ENCODE measurements at regions not wholly inside any gene's neighbourhood (a gene's known extent, or its start where the extent isn't known, plus 50 kb on each side); places are given as distances from the start of the nearest gene placed in this dataset.

DNA sequence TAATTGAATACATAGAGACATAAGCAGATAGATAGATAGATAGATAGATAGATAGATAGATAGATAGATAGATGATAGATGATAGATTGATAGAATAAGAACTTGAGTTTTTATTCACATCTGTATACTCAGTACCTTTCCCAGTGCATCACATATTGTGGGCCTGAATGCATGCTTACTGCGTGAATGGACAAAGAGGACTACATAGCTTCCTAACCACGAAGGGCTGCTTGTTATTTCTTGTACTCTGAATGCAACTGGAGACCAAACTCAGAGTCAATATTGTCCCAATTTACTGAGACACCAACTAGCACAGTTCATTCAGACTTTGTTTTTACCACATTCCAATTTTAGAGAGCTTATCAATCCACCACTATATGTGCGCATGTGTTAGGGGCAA, 422.9 kb upstream of the GRM7 start:
- ChIA-PET POLR2A (no interaction called here), CTCF (no interaction called here)
- TF ChIP-seq, protein P1, sequence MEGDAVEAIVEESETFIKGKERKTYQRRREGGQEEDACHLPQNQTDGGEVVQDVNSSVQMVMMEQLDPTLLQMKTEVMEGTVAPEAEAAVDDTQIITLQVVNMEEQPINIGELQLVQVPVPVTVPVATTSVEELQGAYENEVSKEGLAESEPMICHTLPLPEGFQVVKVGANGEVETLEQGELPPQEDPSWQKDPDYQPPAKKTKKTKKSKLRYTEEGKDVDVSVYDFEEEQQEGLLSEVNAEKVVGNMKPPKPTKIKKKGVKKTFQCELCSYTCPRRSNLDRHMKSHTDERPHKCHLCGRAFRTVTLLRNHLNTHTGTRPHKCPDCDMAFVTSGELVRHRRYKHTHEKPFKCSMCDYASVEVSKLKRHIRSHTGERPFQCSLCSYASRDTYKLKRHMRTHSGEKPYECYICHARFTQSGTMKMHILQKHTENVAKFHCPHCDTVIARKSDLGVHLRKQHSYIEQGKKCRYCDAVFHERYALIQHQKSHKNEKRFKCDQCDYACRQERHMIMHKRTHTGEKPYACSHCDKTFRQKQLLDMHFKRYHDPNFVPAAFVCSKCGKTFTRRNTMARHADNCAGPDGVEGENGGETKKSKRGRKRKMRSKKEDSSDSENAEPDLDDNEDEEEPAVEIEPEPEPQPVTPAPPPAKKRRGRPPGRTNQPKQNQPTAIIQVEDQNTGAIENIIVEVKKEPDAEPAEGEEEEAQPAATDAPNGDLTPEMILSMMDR (IDR thresholded peaks at IDR 0.05; ENCODE audit: control extremely low read depth, extremely low read depth, low read depth, missing control alignments) = no peak
- DNase-seq (ENCODE audit: extremely low spot score) = no peak

DNA sequence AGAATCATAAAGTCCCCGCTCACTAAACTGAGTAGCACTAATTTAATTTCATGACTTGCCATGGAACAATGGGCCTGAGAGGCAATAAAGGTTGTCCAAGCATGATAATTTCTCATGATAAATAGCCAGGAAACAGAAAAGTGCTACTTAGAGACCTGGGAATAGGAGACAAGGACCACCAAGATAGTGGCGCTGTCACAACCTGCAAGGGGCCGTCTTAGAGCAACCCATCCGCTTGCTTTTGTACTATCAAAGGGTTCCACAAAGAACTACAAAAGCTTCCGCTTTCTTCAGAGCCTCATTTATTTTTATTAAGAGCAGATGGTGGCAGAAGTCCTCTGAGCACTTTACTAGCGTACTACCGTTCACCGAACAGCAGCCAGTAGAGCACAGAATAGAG, 421.7 kb upstream of the GRM7 start:
- TF ChIP-seq, protein P1 (IDR thresholded peaks at IDR 0.05; ENCODE audit: control extremely low read depth, extremely low read depth, low read depth, missing control alignments) = no peak
- ChIA-PET CTCF (interaction anchor here (1.7 kb wide), 1 partner anchor 86 kb away, joined by 3 read pairs; no protein-coding TSS in a partner anchor), POLR2A (no interaction called here)
- no peak for DNase-seq (ENCODE audit: extremely low spot score)

DNA sequence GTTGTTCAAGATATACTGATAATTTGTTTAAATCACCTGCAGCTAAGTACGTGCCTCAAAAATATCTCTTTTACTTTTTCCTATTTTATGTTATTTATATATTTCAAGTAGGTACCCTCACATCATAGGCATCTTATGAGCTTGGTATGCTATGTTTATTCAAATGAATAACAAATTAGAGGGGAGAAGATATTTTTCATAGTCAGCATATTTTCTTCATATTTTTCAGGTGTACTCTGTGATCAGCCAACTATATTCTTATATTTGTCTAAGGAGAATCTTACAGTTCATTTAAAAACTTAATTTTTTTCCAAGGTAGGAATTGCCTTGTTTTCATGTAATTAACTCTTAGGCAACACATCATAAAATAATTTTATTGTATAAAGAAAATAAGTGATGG, 421.1 kb upstream of the GRM7 start:
- ChIA-PET CTCF (interaction anchor here (1.7 kb wide), 1 partner anchor 85 kb away, joined by 3 read pairs; no protein-coding TSS in a partner anchor), POLR2A (no interaction called here)
- no peak for DNase-seq (ENCODE audit: extremely low spot score)
- TF ChIP-seq, protein P1 (IDR thresholded peaks at IDR 0.05; ENCODE audit: control extremely low read depth, extremely low read depth, low read depth, missing control alignments) = no peak

DNA sequence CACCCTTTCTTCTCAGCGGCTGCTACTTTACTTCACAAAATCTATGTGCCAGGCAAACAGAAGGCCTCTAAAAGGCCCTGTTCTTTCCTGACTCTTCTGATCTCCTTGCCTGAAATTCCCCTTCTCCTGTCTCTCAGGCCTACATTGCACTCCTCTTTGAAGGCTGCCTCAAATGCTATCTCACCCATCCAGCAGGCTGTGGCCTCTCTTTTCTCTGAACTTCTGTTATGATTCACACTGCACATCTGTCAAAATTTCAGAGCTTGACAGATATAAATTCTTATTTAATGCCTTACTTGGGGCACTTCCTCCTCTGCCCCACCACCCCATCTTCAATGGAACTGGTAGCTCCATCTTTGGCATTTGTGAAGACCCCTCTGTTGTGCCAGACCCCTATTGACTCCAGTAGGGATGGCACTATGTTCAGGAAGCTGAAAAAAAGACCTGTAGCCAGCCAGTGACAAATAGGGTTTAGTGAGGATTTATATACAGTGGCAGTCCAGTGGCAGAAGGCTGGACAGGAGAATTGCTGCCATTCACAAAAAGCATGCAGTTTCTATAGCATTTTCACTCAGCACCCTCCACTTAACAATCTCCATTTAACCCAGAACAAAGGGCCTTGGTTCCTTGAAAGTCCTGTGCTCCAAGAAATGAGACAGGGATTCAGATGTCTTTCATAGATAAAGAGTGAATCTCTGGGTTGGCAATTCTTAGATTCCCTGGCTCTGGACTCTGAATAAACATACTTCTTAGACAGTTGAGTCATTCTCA, 415.8 kb upstream of the GRM7 start:
- no peak for DNase-seq (ENCODE audit: extremely low spot score)
- TF ChIP-seq, protein P1 (IDR thresholded peaks at IDR 0.05; ENCODE audit: control extremely low read depth, extremely low read depth, low read depth, missing control alignments) = no peak
- CTCF ChIA-PET = interaction anchor here (1.0 to 2.5 kb wide), 4 partner anchors 9 to 21 kb away, joined by 3 to 9 read pairs (median 4); no protein-coding TSS in a partner anchor
- POLR2A ChIA-PET = no interaction called here

DNA sequence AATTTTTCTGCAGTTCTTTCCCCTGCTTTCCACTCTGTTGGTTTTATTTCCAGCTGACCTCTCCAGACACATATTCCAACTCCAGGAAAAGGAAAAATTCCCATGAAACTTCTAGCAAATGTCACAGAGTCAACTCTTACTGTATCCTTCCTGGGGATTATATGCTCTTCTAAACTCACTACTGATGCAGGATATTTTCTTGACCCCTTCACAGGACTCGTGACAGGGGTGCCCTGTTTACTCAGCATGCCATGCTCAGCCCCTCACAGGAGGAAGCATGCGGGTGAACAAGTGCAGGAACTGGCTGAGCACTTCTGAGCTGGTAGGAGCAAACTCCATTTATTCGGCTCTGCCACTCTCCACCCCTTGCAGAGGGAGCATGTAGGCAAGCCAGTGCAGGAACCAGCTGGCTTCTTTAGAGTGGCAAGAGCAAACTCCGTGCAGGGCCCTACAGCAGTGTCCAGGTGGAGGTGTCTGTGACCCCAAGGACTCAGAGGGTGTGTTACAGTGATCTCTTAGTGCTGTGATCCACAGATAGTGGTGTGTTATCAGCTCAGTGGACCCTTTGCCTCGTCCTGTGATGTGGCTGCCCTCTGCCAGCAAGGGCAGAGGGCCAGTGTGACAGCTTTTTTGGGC, 413.6 kb upstream of the GRM7 start:
- TF ChIP-seq, protein P1 (IDR thresholded peaks at IDR 0.05; ENCODE audit: control extremely low read depth, extremely low read depth, low read depth, missing control alignments) = no peak
- POLR2A ChIA-PET = no interaction called here
- CTCF ChIA-PET = interaction anchor here (1.5 kb wide), 1 partner anchor 16 kb away, joined by 3 read pairs; no protein-coding TSS in a partner anchor
- DNase-seq (ENCODE audit: extremely low spot score) = no peak

DNA sequence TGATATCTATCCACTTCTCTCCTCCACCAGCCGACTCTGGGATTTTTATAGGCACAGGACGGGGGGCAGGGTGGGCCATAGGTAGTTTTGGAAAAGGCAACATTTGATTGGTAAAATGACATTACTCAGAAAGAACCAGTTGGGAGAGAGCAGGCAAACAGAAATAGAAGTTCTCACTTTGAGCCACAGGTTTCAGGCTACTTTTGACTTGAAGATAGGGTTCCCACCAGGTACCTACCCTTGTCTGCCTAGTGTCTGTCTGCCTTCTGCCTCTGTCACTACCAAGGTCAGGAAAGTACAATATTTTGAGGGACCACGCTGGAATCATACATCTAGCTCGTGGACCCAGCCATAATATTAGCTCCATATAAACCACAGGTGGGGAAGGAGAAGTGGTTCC, 412.9 kb upstream of the GRM7 start:
- ChIA-PET CTCF (interaction anchor here (1.0 to 1.5 kb wide), 2 partner anchors 9 to 16 kb away, joined by 3 read pairs; no protein-coding TSS in a partner anchor), POLR2A (no interaction called here)
- no peak for DNase-seq (ENCODE audit: extremely low spot score)
- TF ChIP-seq, protein P1 (IDR thresholded peaks at IDR 0.05; ENCODE audit: control extremely low read depth, extremely low read depth, low read depth, missing control alignments) = no peak
